MM.1S (cell line): ENCODE measurements at regions not wholly inside any gene's neighbourhood (a gene's known extent, or its start where the extent isn't known, plus 50 kb on each side); places are given as distances from the start of the nearest gene placed in this dataset.

Source experiments
- CTCF ChIP-seq: fragments of 300-600 bp; sonication (generic); IDR thresholded peaks from 2 replicates; pipeline ENCODE4 v1.5.1; 2016; ENCODE audit warnings: antibody characterized with exemption, low read length, mixed read lengths
- EZH2phosphoT487 ChIP-seq: fragments of 300-600 bp; sonication (generic); IDR thresholded peaks from 2 replicates; pipeline ENCODE4 v1.6.1; 2018; ENCODE audit warnings: antibody characterized with exemption, low read length

DNA sequence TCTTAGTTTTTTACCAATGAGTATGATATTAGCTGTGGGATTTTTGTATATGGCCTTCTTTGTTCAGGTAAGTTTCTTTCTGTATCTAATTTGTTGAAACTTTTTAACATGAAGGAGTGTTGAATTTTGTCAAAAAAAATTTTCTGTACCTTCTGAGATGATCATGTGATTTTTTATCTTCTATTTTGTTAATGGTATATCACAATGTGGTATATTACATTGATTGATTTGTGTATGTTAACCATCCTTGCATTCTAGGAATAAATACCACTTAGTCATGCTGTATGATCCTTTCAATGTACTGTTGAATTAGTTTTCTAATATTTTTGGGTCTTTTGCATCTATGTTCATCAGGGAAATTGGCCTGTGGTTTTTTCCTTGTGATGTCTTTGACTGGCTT lies 92.5 kb upstream of the MNS1 start:
- TF ChIP-seq CTCF (no peak), EZH2phosphoT487 (no peak)
